ENCODE measurements at regions not wholly inside any gene's neighbourhood (a gene's known extent, or its start where the extent isn't known, plus 50 kb on each side); places are given as distances from the start of the nearest gene placed in this dataset.

GRCh38 chr6:166770216-166771116 is 143.4 kb upstream of the RPS6KA2 start:
- no peak overlapping the region for H3K4me3 Mint-ChIP-seq
- TF ChIP-seq CTCF (IDR thresholded peaks at IDR 0.05; ENCODE audit: unreplicated experiment), result peak; percentile 25

GRCh38 chr6:166769648-166770047 is 142.6 kb upstream of the RPS6KA2 start:
- Mint-ChIP-seq H3K27ac (no peak overlapping the region), H3K27me3 (ENCODE audit: low read depth) (peaks cover 35% of the 10 kb centered on the region), H3K36me3 (no peaks in the 10 kb centered on the region), H3K9me3 (no peaks in the 10 kb centered on the region), H3K4me1 (no peaks in the 10 kb centered on the region), H3K4me3 (no peak overlapping the region)
- peak in 1 of 2 experiments; percentile 9 for DNase-seq (ENCODE audit: low spot score in 2 of 2, unreplicated experiment in 2 of 2)
- no peak for TF ChIP-seq CTCF (IDR thresholded peaks at IDR 0.05; ENCODE audit: unreplicated experiment)

More at GRCh38 chr6:166770216-166771116, 143.4 kb upstream of the RPS6KA2 start:
- H3K27me3 Mint-ChIP-seq (ENCODE audit: low read depth), result peaks cover 35% of the 10 kb centered on the region
- no peaks in the 10 kb centered on the region for H3K4me1 Mint-ChIP-seq
- H3K36me3 Mint-ChIP-seq, result no peaks in the 10 kb centered on the region
- peak in 1 of 2 experiments; percentile 34 for DNase-seq (ENCODE audit: low spot score in 2 of 2, unreplicated experiment in 2 of 2)
- no peaks in the 10 kb centered on the region for H3K9me3 Mint-ChIP-seq
- H3K27ac Mint-ChIP-seq, result no peak overlapping the region

- no peaks in the 10 kb centered on the region for H3K4me1 Mint-ChIP-seq
- DNase-seq (ENCODE audit: low spot score in 2 of 2, unreplicated experiment in 2 of 2), result peak in 1 of 2 experiments; percentile 16
- H3K4me3 Mint-ChIP-seq, result no peak overlapping the region
- peaks cover 28% of the 10 kb centered on the region for H3K27me3 Mint-ChIP-seq (ENCODE audit: low read depth)
- no peak overlapping the region for H3K27ac Mint-ChIP-seq
- no peaks in the 10 kb centered on the region for H3K9me3 Mint-ChIP-seq
- no peak for TF ChIP-seq CTCF (IDR thresholded peaks at IDR 0.05; ENCODE audit: unreplicated experiment)
- H3K36me3 Mint-ChIP-seq, result no peaks in the 10 kb centered on the region
Measured at GRCh38 chr6:166768761-166769160, 141.7 kb upstream of the RPS6KA2 start.

- Mint-ChIP-seq H3K4me3 (no peak overlapping the region), H3K27ac (no peak overlapping the region), H3K4me1 (no peaks in the 10 kb centered on the region), H3K27me3 (ENCODE audit: low read depth) (peaks cover 13% of the 10 kb centered on the region), H3K36me3 (no peaks in the 10 kb centered on the region), H3K9me3 (no peaks in the 10 kb centered on the region)
- no peak for TF ChIP-seq CTCF (IDR thresholded peaks at IDR 0.05; ENCODE audit: unreplicated experiment)
- DNase-seq (ENCODE audit: low spot score in 2 of 2, unreplicated experiment in 2 of 2), result peak in 1 of 2 experiments; percentile 11
Measured at GRCh38 chr6:166767230-166767629, 140.2 kb upstream of the RPS6KA2 start.

- Mint-ChIP-seq H3K27me3 (ENCODE audit: low read depth) (peaks cover 10% of the 10 kb centered on the region), H3K4me1 (no peaks in the 10 kb centered on the region), H3K27ac (no peak overlapping the region), H3K9me3 (no peaks in the 10 kb centered on the region), H3K4me3 (no peak overlapping the region), H3K36me3 (no peaks in the 10 kb centered on the region)
- no peak for TF ChIP-seq CTCF (IDR thresholded peaks at IDR 0.05; ENCODE audit: unreplicated experiment)
- DNase-seq (ENCODE audit: low spot score in 2 of 2, unreplicated experiment in 2 of 2), result peak in 1 of 2 experiments; percentile 33
Measured at GRCh38 chr6:166766769-166767168, 139.7 kb upstream of the RPS6KA2 start.

All from mesothelial cell of epicardium (in vitro differentiated cells).